Left lung (tissue), 4 donors: ENCODE measurements at regions not wholly inside any gene's neighbourhood (a gene's known extent, or its start where the extent isn't known, plus 50 kb on each side); places are given as distances from the start of the nearest gene placed in this dataset.
"Not testable (repeated sequence)": the region's sequence is repeated elsewhere in the genome, so short reads cannot be mapped to it uniquely, and the experiment has no call there.

Experiments used
- ATAC-seq: fragments of 200-7000 bp; cut with Tn5 transposase; one replicate; pipeline ENCODE4 v1.9.1; 2020; ENCODE audit warnings: moderate library complexity
- DNase-seq, 4 donors: peaks; one replicate each; pipeline ENCODE4 v3.0.0-alpha.2; 2013 to 2020
- H3K27ac ChIP-seq, 2 donors: fragments of 200-600 bp; sonication (generic) in 1 of 2; one replicate each; pipeline versions ENCODE4 v1.5.0 to v1.8.0; 2020 to 2021
- H3K27me3 ChIP-seq, 2 donors: fragments of 200-600 bp; sonication (generic) in 1 of 2; one replicate each; pipeline versions ENCODE4 v1.5.0 to v1.8.0; 2020 to 2021
- H3K36me3 ChIP-seq, 2 donors: fragments of 200-600 bp; sonication (generic) in 1 of 2; one replicate each; pipeline versions ENCODE4 v1.5.0 to v1.8.0; 2020 to 2021
- H3K4me1 ChIP-seq, 2 donors: fragments of 200-600 bp; one replicate each; pipeline ENCODE4 v1.8.0; 2021
- H3K4me3 ChIP-seq, 2 donors: fragments of 200-600 bp; sonication (generic) in 1 of 2; one replicate each; pipeline versions ENCODE4 v1.5.0 to v1.8.0; 2020 to 2021; ENCODE audit warnings: mild to moderate bottlenecking in 1 of 2
- H3K9me3 ChIP-seq, 2 donors: fragments of 200-600 bp; sonication (generic) in 1 of 2; one replicate each; pipeline versions ENCODE4 v1.5.0 to v1.8.0; 2020 to 2021
- intact Hi-C, 2 donors: fragments of 100-400 bp; cut with DNase I; formaldehyde crosslinking; loops; one replicate each; pipeline versions ENCODE4 v1.11.2 to v1.14.2; 2022
- TF ChIP-seq, protein P1 (sequence below), 2 donors: fragments of 200-600 bp; sonication (generic) in 1 of 2; IDR thresholded peaks; one replicate each; pipeline versions ENCODE4 v1.5.0 to v1.8.0; 2021; ENCODE audit warnings: antibody characterized with exemption in 2 of 2
- donor health status: DM: no; HTN: yes; CAD: no.
- donor health status: DM: no; HTN: no; CAD: no.

DNA sequence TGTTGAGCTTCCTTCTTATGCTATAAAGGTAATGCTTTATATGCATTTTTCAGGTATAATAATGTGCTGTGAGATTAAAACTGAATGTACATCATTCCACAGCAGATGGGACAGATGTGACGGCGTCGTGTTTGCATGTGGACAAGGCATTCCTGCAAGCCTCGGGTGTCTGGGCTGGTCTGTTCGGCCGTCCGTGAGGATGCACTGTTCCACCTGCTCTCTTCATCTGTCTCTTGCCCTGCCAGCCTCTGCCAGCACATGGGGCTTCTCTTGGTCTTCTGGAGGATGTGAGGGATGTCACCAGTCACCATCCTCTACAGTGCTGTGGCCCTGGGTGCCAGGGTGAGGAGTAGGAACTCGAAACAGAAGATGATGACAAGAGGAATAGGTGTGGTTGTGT is 223.2 kb downstream of the ERMARD start:
- H3K27me3 ChIP-seq, result peaks cover 5 to 67% of the 10 kb centered on the region in 2 donors
- no peak for ATAC-seq
- intact Hi-C loops, result no loop called here

DNA sequence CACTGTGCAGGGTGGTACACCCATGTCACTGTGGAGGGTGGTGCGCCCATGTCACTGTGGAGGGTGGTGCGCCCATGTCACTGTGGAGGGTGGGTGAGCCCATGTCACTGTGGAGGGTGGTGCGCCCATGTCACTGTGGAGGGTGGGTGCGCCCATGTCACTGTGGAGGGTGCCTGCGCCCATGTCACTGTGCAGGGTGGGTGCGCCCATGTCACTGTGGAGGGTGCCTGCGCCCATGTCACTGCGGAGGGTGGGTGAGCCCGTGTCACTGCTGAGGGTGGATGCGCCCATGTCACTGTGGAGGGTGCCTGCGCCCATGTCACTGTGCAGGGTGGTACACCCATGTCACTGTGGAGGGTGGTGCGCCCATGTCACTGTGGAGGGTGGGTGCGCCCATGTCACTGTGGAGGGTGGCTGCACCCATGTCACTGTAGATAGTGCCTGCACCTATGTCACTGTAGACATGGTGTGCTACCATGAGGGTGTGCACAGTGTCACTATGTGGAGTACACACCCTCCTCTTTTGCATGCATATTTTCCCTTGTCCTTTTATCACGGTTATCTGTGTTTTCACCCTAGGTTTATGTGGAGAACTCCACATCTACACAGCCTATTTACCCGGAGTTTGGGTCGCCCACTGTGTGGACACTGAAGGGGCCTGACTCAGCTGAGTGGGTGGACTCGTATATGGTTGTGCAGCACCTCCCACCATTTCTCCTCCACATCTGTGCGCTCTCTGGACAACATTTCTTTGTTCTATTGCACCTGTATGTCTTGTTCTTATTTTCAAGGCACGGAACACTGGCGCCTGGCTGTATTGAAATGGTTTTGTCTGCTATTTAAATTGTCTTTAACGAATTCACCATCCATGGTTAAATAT is 222.4 kb downstream of the ERMARD start:
- H3K4me3 ChIP-seq, H3K27ac ChIP-seq, H3K9me3 ChIP-seq, ATAC-seq, intact Hi-C loops, H3K36me3 ChIP-seq: not testable (repeated sequence)
- peaks cover 0 to 12% of the 10 kb centered on the region in 2 donors for H3K4me1 ChIP-seq
- DNase-seq, result peak in 2 of 4 donors; percentile 27 to 70
- H3K27me3 ChIP-seq, result peaks cover 5 to 62% of the 10 kb centered on the region in 2 donors

More for the DNA sequence above, 223.2 kb downstream of the ERMARD start:
- DNase-seq, result peak in 1 of 4 donors; percentile 49
- Histone ChIP-seq H3K4me1 (peaks cover 0 to 12% of the 10 kb centered on the region in 2 donors), H3K4me3 (no peak overlapping the region), H3K9me3 (no peaks in the 10 kb centered on the region), H3K36me3 (no peaks in the 10 kb centered on the region), H3K27ac (no peak overlapping the region)
- TF ChIP-seq, protein P1, sequence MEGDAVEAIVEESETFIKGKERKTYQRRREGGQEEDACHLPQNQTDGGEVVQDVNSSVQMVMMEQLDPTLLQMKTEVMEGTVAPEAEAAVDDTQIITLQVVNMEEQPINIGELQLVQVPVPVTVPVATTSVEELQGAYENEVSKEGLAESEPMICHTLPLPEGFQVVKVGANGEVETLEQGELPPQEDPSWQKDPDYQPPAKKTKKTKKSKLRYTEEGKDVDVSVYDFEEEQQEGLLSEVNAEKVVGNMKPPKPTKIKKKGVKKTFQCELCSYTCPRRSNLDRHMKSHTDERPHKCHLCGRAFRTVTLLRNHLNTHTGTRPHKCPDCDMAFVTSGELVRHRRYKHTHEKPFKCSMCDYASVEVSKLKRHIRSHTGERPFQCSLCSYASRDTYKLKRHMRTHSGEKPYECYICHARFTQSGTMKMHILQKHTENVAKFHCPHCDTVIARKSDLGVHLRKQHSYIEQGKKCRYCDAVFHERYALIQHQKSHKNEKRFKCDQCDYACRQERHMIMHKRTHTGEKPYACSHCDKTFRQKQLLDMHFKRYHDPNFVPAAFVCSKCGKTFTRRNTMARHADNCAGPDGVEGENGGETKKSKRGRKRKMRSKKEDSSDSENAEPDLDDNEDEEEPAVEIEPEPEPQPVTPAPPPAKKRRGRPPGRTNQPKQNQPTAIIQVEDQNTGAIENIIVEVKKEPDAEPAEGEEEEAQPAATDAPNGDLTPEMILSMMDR (IDR thresholded peaks at IDR 0.05), result no peak

DNA sequence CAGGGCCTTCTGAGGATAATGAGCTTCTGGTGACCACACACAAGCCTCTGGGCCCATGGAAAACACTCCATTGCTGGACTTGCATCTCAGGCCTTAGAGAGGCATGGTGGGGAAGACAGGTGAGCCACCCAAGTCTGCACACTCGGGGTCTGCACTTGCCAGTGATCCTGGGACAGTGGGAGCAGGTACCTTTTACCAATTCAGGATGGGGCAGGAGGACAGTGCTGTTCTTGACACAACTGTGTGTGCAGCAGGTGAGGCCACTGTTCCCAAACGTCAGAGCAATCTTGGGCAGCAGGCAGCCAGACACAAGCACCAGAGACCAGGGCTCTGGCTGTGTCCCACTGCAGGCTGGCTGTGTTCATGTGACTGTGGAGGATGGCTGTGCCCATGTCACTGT is 221.3 kb downstream of the ERMARD start:
- intact Hi-C loops, result no loop called here
- H3K4me3 ChIP-seq, result no peak overlapping the region
- ATAC-seq, result no peak
- peaks cover 2 to 52% of the 10 kb centered on the region in 2 donors for H3K27me3 ChIP-seq
- no peaks in the 10 kb centered on the region for H3K9me3 ChIP-seq
- TF ChIP-seq, protein P1 (IDR thresholded peaks at IDR 0.05), result no peak
- peak in 2 of 4 donors; percentile 22 to 54 for DNase-seq
- H3K27ac ChIP-seq, result no peak overlapping the region
- H3K36me3 ChIP-seq, result no peaks in the 10 kb centered on the region
- H3K4me1 ChIP-seq, result peaks cover 0 to 6% of the 10 kb centered on the region in 2 donors

DNA sequence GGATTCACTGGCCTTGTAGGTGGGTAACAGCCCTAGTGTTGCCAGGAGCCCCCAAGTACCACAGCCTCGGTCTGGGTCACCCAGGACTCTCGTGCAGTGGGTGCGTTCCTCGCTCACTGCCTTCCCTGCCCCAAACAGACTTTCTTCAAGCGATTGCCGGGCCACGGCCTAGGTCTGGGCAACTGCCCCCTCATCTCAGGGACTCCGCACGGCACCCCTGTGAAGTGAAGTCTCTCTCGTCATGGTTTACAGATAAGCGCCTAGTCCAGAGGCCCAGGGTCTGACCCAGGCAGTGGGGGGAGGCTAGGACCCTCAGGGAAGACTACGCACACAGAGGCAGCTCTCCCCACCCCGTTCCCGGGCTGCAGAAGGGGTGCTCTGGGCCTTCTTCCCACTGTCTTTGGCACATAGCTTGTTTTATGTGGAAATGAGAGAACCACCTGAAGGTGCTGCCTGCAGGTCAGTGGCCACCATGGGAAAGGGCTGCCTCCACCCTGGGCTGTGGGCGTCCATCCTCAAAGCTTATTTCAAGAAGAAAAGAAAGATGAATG is 220.8 kb downstream of the ERMARD start:
- Histone ChIP-seq H3K27ac (no peak overlapping the region), H3K4me1 (peaks cover 0 to under 1% of the 10 kb centered on the region in 2 donors), H3K36me3 (no peaks in the 10 kb centered on the region), H3K27me3 (peaks cover 2 to 46% of the 10 kb centered on the region in 2 donors), H3K9me3 (no peaks in the 10 kb centered on the region), H3K4me3 (no peak overlapping the region)
- ATAC-seq (no peak), DNase-seq (peak in 1 of 4 donors; percentile 68)
- intact Hi-C loops, result no loop called here
- TF ChIP-seq, protein P1 (IDR thresholded peaks at IDR 0.05), result no peak

DNA sequence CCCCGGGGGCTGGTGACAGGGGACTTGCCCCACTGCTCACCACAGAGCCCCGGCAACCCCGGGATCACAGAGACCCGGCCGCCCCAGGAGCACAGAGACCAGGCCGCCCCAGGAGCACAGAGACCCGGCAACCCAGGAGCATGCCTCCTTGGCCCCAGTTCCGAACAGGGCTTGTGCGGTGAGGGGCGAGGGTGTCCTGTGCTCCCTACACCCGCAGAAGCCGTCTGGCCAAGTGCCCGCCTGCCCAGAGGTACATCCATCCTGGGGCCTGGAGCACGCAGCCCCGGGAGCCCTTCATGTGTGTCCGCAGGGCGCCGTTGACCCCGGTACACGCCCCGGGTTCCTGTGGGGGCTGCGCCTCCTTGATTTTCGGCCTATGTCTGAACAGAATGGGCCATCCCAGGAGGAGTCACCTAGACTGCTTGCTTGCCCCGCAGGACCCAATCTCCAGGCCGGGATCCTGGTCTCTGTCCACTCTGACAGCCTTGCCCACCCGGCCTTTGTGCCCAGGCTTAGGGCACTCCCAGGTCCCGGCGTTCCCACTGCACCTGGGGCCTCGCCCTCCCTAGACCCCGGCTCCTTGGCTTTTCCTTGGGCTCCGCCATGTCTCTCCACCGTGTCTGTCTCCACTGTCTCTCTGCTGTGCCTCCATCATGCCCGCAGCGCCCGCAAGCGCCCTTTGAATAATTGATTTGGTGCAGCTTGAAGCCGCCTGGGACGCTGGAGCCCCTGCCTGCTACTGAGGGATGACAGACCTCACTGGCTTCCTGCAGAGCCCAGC is 219.8 kb downstream of the ERMARD start:
- ATAC-seq, result no peak
- DNase-seq, result peak in 1 of 4 donors; percentile 78
- no peak overlapping the region for H3K4me3 ChIP-seq
- TF ChIP-seq, protein P1 (IDR thresholded peaks at IDR 0.05), result no peak
- H3K4me1 ChIP-seq, result no peaks in the 10 kb centered on the region
- intact Hi-C loops, result no loop called here
- no peak overlapping the region for H3K27ac ChIP-seq
- H3K36me3 ChIP-seq, result no peaks in the 10 kb centered on the region
- peaks cover under 1 to 39% of the 10 kb centered on the region in 2 donors for H3K27me3 ChIP-seq
- no peaks in the 10 kb centered on the region for H3K9me3 ChIP-seq
